GM21367 (cell line): ENCODE measurements at regions not wholly inside any gene's neighbourhood (a gene's known extent, or its start where the extent isn't known, plus 50 kb on each side); places are given as distances from the start of the nearest gene placed in this dataset.
"Not testable (repeated sequence)": the region's sequence is repeated elsewhere in the genome, so short reads cannot be mapped to it uniquely, and the experiment has no call there.

Experiments
- ATAC-seq: cut with Tn5 transposase; IDR thresholded peaks from one replicate; pipeline ENCODE4 v1.9.1; 2021; ENCODE audit not compliant: unreplicated experiment

DNA sequence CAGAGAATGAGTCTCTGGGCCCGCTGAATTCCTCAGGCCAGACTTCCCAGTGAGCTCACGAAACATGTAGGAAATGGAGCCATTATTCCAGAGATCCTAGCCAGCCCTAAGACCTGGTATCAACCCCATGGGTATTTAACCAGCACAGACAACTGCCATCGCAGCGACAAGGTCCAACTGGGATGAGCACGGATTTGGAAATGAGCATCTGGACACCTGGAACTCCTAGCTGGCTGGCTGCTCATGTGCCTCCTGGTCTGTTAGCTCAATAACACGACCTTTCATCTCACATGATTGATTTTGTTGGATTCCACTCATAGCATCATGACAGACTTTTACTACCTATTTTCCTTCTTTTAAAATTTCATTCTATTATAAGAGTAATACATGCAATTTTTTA, 51.0 kb downstream of the POU3F3 start:
- ATAC-seq, result no peak

DNA sequence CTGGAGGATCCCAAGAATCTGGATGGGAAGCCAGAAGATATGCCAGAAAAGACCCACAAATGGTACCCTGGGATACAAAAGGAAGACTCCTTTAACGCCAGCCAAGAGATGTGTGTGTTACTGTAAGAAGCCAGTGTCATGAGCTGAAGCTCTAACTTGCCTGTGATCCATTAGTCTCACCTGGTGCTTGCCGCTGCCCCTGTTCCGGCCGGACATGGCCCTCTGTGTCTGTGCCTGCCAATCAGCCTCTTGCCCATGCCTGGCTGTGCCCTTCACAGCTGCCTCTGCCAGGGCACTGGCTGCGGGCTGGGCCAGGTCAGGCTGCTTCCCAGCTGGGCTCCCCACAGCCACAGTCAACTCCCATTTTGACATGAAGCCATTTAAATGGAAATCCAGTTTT, 55.4 kb downstream of the POU3F3 start:
- no peak for ATAC-seq

DNA sequence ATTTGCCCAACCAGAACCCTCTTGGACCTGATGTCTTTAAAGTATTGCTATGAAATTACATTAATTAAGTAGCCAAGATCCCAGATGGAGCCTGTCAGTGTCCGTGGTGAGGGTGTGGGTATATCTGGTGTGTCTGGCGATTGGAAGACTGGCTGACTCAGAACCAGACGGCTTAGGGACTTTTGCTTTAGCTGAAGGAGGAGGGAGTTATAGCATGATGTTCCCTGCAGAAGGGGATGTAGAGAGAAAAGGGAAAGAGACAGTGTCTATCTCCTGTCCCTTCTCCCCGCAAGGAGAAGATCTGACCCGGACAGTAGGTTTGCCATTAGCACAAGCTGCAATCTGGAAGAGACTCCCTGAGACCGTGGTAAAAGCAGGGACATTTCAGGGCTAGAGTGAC, 60.6 kb downstream of the POU3F3 start:
- ATAC-seq, result no peak

DNA sequence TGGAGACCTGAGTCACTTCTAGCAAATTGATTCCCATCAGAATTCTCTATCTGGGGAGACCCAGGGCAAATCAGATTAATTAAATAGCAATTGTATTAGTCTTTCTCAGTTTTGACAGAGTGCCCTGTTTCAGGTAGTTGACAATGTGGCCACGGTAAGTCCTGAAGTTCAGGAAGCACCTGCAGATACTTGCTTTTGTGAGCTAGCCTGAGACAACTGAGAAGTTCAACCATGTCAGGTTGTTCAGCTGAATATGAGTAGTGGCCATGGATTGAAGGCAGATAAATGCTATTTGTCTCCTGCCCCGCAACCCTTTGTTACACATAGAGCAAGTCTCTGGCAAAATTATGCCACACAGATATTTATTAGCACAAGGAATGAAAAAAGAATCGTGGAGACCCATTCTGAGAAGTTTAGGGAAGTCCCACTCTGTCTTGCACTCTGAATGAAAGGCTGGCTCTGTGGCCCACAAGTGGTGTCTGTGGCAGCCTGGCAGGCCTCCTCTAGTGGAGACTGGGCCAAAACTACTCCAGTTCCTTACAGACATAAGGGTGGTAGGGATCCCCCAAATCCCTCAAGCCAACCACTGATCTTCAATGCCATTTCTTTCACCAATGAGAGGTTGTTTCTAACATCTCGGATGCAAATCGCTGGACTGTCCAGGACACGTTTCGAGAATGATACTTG, 61.3 kb downstream of the POU3F3 start:
- ATAC-seq, result no peak

DNA sequence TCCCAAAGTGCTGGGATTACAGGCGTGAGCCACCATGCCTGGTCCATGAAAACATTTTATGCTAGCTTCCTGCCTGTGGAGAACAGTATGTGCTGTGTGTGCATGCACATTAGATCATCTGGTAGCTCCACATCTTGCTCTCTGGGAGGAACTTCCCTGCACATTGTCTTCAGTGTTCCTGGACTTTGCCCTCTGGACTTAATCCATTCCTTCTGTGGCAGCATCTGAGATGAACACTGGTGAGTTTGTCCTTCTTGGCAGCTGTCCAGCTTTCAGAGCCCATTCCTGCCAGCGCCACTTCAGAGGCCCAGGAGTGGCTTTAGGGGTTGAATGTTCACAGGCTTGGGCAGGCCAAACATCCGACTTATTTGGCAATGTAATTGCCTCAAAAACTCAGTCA, 65.2 kb downstream of the POU3F3 start:
- ATAC-seq, result no peak

DNA sequence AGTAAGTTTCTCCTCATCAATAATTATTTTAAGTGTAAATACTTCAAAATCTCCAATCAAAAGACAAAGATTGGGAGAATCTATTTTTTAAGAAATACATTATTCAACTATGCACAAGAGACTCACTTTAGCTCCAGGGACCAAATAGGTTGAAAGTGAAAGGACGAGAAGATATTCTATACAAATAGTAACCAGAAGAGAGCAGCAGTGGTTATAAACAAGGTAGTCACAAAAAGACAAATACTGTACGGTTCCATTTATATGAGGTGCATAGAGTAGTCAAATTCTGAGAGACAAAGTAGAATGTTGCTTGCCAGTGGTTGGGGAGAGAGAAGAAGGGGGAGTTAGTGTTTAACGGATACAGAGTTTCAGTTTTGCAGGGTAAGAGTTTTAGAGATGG, 69.8 kb downstream of the POU3F3 start:
- no peak for ATAC-seq

DNA sequence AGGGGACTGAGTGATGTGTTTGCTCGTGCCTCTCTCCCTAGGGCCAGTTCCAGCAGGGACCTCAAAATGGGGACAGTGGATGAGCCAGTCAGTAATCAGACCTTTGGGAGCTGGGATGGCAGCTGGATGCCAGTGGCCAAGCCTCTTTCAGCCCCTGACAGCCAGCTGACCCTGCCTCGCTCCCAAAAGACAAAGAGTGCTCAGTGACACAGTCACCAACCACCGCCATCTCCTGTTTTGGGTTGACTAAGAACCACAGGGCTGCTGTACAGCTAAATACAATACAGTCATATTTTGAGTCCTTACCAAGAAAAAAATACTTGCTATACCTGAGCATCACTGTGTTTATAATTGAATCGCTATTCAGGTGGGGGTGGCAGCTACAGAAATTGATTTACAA, 75.7 kb downstream of the POU3F3 start:
- ATAC-seq, result no peak

DNA sequence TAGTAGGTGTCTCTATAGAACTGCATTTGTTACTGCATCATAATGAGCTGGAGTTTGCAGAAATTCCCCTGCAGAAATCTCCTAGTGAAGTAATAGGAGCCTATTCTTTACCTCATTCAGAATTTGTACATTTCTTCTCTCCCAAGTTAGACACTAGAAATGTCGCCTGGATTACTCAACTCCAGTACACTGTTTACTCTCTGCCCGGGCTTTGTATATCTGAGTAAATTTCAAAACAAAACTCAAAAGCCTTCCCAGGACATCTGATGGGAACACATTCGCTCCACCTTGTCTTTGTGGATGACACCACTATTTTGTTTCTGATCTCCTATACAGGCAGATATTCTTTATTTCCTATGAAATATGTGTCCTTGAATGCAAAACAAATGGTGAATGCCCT, 76.8 kb downstream of the POU3F3 start:
- no peak for ATAC-seq

DNA sequence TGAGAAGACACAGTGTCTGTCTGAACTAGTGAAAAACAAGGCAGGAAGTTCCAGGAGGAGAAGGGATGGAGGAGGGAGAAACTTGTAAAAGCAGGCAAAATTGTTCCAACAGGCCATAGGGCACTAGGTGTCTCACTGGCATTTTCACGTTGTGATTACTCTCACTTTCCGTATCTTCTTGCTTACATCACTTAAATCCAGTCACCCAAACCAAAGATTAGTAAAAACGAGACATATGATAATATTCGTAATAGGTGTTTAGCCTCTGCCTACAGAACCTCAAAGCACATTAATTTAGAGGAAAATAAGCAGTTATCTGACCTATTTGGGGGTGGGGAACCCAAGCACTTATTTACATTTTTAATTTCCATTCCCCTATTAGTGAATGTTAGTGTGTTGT, 78.3 kb downstream of the POU3F3 start:
- ATAC-seq, result no peak

DNA sequence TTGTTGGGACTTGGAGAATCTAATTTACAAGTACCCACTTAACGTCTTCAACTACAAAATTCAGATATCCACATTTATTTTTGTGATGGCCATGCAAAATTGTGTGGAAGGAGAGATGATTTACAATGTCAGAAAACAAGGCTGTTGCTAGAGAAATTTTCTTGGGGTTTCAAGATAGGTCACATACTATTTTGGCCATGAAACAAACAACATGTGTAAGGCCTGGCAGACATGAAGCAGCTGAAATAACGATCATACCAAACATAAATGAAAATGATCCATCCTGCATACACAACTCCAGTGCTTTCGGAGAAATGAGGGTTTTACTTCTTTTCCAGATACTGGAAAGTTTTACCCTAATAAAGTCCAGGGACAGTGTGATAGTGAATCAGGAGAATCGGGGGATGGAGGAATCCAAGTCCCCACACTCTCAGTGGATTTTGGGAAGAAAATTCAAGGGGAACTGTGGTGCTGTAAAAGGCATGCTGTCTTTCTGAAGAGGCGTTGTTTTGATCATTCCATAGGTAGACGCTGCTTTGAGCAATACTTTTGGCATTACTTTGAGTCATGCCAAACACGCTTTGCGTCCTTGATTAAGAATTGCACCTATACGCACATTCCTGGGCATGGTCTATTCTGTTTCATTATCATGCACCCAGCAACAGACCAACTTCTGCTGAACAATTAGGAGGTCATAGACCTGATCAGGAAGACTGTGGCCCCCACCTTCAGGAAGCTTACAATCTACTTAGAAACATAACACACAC, 79.4 kb downstream of the POU3F3 start:
- no peak for ATAC-seq

DNA sequence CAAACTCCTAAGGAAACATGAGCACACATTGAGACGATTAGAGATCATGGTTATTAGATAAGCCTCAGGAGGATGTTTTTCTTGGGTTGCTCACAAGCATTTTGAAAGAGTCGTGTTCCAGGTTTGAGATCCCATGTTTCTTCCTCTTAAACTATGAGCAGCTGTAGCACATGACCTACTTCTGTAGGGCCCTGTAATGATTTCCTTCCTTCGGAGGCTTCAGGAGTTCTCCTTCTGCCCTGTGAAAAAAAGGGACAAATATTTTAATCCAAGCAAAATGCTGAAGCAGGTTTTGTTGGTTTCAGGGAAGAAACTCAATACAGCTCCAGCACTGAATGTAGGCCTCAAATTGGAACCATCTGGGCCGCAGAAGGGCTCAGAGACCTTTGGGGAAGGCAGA, 82.6 kb downstream of the POU3F3 start:
- ATAC-seq, result no peak

DNA sequence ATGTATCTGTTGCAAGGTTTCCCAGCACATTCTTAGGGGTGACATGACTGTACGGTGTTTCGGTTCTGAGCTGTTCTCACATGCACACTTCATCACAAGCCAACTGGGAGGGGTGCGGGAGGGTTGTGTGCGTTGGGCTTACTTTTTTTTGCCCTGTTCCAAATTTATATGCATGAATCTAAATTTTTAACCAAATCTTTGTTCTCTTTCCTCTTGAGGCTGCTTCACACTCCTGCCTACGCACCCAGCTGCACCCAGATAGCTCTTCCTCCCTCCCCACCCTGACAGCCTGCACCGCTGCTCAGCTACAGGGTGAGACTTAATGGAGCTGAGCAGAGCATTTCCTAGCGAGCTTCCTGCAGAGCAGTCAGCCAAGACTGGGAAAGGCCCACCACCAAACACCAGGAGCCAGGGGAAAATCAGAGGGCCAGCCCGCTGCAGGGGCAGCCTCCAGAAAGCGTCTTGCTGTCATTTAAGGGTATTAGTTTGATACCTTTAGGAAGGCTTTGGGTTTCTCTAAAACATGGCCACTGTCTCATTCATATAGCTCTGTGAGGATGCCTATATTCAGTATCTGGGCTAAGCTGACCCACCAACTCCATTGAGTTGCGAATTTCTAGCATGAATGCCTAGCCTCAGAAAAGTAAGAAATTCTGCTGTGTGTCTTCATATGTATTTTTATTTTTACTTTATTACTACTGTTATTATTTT, 84.5 kb downstream of the POU3F3 start:
- ATAC-seq, result peak; percentile 85

DNA sequence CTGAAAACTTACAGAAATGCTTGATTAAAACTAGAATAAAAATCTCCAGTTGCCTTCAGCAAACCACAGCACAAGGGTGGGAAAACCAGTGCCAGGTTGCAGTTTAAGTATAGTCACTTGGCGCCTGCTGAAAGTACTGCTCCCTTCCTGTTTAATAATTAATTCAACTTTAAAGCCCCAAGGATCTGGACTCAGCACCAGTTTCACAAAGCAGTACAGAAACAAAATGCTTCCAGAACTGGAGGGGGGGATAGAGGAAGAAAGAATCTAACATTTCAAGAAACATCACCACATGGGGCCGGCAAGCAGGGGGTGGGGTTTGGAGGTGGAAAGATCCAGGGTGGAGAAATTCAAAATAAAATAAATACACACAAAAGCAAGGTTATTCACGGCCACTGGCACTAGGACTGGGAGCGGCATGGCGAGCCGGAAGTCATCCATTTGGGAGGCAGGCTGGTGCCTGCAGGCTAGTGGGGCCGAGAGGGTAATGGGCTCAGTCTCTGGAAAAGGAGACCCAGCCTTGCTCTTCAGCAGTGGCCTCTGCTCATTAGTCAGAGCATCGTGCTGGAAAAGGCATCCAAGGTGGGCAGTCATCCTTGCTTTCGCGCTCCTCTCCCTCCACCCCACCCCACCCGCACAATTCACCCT, 85.8 kb downstream of the POU3F3 start:
- ATAC-seq, result no peak

DNA sequence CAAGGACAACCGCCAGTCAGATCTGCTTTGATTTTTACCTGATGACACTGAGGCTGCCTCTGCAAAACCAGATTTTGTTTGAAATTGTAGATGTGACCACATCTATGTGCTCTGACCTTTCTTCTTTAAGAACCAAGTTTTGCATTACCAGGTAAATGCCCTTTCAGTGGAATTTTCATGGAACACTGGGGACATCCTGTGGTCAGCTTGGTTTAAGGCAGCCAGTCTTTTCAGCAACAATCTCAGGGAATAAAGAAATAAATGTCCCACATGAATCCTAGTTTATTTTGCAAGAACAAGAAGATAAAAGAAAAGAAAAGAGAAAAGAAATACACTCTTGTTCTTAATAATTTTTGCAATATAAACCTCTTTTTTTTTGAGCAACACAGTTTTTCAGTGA, 90.6 kb downstream of the POU3F3 start:
- no peak for ATAC-seq

DNA sequence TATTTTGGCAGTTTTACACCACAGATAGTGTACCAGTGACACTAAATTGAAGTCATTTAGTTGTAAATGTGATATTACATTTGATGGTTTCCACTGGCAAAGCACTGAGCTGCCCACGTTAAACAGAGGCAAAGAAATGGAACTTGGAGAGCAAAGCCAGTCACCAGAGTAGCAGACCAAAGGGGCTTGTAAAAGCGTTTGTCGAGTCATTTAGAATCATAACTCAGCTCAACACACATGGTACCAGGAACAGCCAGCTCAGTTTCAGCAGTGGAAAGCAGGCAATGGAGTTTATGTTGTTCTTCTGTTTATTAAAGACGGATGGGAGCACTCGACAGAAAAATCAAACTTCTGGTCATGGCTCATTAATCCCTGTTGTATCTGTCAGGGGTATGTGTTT, 91.2 kb downstream of the POU3F3 start:
- no peak for ATAC-seq

DNA sequence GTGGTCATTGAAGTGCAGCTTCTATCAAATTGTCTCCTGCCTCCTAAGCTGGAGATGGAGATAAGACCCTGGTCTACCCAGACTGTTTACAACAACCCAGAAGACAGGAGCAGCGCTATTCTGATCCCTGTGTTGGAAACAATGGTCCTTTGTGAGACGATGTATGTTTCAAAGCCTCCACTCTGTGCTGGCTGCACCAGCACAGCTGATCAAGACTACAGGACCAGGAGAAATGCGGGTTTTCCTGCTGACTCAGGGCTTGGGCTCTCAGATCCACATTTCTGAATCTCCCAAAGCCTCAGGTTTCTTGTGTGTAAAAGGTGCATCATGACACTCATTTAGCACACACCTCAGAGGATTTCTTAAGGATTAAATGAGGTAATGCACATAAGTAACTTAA, 92.0 kb downstream of the POU3F3 start:
- ATAC-seq, result no peak

DNA sequence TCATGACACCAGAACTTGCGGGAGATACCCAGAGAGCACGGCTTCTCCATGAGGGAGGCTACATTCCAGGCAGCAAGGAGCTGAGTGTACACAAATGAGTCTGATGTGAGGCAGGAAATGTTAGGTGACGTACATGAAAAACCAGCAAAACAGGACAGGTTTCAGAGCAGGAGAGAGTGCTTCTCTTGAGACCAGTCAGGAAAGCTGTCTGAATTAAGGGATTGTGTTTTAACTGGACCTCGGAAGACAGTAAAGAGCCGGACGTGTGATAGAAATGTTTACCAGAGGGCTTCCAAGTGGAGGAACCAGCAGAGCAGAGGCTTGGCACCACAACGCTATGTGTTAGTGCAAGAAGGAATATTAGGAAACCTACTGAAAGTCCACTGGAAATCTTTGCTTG, 90.4 kb upstream of the MRPS9 start:
- ATAC-seq, result not testable (repeated sequence)

DNA sequence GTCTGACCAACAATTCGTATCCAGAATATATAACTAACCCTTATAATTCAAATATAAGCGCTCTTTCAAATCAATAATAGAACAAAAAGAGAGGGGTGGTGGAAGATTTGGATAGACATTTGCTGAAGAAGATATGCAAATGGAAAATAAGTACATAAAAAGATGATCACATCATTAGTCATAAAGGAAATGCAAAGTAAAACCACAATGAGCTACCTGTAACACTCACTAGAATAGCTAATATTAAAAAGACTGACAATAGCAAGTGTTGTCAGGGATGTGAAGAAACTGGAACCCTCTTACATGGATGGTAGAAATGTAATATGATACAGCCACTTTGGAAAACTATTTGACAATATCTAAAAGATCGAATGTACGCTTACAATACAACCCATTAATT, 84.9 kb upstream of the MRPS9 start:
- no peak for ATAC-seq

DNA sequence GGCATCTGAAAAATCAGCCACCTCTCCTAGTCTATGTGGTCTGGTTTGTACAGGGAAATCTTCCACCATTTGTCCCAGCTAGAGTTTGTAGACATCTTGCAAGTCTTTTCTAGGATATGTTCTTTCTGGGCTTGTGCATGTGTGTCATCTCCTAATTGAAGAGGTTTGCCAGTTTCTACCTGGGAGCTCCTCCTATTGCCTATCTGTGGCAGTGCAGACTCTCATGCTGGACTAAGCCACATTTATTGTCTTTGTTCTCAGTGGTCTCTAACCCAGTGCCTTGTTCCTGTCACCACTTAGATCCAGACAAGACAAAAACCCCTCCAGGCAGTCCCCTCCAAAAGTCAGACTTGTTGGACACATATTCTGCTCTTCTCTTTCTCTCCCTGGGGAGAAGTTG, 72.0 kb upstream of the MRPS9 start:
- ATAC-seq, result no peak

DNA sequence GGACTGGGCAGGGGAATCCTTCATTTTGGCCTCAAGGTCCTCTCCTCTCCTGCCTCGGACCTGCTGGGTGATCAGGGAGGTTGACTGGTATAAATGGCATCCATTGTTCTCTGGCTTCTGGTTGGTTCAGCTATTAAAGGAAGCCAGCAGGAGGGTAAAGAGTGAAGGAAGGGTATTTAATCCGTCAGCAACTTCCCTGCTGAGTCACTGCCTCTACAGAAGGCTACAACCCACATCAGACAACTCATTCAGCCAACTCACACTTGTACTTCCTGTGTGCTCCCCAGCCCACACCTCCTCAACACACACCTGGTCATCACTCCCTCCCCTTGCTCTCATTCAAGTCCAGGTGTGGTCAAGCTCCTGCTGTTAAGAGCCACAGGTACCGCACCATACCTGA, 68.3 kb upstream of the MRPS9 start:
- no peak for ATAC-seq

DNA sequence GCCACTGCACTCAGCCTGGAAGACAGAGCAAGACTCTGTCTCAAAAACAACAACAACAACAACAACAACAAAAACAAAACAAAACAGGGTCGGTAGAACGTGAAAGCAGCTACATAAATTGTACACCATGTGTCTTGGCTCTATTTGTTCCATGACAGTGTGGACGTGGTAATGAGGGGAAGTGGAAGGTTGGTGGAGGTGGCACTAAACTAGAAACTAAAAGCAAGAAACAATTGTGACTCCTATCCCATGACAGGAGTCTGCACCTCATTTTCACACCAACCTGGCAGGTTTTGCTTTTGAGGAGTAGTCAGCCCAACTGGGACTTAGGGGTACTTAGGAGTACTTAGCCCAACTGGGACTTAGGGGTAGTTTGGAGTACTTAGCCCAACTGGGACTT, 62.5 kb upstream of the MRPS9 start:
- no peak for ATAC-seq

DNA sequence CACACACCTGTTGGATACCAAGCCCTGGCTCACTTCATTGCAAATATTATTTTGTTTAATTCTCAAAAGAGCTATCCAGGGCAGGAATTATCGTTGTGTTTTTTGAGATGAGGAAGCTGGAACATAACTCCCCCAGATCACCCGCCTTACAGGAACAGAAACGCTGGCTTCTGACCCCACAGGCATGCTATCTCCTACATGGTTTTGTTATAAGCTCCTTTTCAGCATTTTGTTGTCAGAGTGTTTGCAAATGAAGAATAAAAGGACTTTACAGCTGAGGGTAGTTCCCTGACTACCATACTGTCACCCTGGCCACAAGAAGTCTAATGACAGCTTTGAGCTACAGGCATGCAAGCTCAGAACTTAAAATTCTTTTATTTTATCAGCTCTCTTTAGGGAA, 62.0 kb upstream of the MRPS9 start:
- ATAC-seq, result no peak
